HG03354 (cell line): ENCODE measurements at regions not wholly inside any gene's neighbourhood (a gene's known extent, or its start where the extent isn't known, plus 50 kb on each side); places are given as distances from the start of the nearest gene placed in this dataset.
A peak's percentile ranks its signal among the peaks of the same experiment; 100 is the strongest.

ENCODE experiments used
- ATAC-seq: cut with Tn5 transposase; IDR thresholded peaks from one replicate; pipeline ENCODE4 v1.9.1; 2021; ENCODE audit warnings: mild to moderate bottlenecking; ENCODE audit not compliant: unreplicated experiment, poor library complexity, severe bottlenecking

DNA sequence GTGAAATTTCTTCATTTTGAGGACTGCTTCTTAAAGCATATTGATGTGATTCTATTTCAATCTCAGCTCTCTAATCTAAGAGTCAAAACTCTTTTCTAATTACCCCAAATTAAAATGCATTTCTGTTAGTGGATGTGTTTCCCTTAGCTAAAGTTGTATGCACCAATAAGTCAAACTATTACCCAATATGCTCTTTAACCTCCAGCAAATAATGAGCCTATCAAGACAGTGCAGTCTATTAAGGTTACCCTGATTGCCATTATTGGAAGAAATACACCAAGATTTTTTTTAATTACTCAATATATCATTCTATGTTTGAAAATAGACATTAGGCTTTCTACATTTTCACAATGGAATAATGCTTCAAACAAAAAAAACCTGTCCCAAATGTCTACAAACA lies 310.0 kb downstream of the BTG1 start:
- no peak for ATAC-seq

DNA sequence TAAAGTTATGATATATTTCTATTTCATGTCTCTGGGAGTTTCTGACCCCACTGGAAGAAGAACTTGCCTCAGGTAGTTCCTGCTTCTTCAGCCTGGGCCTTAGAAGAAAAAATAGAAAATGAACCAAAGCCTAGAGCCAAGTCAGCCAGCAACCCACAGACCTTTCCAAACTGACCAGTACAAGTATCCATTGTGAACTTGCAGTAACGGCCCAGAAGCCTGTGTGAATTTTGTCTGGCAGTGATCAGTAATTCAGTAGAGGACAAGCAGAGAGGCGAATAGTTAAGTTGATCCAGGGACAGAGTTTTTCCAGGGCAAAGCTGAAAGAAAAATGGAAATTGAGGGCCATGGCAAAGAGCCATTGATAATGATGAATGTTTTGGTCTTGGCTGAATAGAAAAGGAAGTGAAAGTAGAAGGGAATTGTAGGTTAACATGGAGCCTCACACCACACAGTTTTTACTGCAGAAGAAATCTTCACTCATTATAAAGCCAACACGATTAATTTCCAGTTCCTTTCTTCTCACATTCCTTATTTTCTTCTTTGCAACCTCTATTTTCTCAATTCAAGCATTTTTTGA lies 311.8 kb downstream of the BTG1 start:
- ATAC-seq: no peak

DNA sequence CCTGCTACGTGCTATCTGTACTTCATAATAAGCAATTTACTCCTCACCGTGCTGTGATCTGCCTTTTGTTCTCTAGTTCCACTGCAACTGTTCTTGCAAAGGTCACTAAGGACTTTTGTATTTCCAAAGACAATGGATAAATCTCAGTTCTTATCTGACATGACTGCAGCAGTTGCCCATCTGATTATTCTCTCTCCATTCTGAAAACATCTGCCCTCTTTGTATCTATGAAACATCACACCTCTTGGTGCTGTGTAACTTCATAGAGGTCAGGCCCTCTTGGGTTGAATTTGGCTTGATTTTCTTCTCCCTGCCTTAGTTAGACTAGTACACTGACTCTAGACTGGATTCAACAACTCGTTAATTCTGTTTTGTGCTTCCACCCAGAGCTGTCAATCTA lies 319.6 kb downstream of the BTG1 start:
- no peak for ATAC-seq

DNA sequence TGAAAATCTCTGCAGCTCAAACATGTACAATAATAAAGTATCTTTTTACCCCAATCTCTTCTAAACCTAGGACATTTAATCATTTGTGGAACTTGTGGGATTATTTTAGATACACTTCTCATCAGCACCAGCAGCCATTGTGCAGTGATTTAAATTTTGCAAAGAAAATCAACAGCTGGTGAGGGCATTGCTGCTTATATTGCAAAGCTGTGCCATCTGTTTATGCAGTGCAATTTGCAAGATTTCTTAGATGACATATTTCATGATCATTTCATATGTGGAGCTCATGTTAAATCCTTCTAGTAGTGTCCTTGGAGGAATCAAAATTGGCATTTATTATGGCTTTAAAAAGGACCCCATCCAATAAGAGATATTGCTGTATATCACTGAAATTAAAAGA lies 320.7 kb downstream of the BTG1 start:
- no peak for ATAC-seq

DNA sequence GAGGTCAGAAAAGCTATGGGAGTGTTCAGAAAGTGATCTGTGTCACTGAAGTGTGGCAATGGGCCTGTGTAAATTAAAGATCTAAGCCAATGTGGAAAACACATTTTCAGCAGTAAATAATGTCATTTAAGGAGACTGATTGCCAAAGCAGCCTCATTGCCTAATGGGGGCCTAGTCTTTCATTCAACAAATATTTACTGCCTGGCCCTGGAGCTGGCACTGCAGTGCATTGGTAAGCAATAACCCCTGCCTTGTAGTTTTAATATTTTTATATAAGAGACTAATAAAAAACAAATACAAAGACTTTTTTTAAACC lies 326.6 kb downstream of the BTG1 start:
- no peak for ATAC-seq

DNA sequence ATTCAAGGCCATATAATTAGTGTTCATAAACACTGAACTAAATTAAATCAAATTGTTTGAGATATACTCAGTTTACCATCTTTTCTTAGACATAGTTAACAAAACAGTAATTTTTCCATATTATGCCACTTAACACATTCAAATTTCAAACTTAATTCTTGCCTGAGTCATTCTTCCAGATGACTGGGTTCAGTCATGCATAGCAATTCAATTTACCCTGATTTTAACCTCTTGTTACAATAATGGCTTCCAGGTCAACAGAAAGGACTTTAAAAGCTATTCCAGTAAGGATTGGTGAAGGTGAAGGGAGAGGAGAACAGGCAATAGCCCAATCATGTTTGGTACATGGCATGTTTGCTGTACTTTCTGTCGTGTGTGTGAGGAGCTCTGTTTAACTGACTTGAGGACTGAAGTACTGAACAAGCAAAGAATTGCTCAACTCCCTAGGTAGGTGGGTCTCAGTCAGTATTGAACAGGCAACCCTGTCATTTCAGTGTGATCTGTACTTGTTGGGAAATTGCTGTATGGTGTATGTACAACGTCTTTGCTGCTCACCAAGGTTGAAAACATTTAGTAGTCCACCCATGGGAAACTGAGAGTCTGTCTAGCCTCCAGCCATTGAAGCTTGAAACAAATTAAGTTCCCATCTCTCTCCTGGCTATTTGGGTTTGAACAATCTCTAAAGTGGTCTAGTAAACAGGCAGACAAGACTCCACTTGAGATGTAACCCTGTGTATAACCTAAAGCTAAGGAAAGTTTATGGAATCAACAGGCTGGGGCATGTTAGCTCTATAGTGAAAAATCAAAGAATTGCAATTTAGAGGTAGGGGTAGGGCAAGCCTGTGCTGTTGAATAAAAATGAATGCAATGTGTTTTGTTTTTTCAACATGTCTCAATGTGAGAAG lies 327.2 kb downstream of the BTG1 start:
- no peak for ATAC-seq

DNA sequence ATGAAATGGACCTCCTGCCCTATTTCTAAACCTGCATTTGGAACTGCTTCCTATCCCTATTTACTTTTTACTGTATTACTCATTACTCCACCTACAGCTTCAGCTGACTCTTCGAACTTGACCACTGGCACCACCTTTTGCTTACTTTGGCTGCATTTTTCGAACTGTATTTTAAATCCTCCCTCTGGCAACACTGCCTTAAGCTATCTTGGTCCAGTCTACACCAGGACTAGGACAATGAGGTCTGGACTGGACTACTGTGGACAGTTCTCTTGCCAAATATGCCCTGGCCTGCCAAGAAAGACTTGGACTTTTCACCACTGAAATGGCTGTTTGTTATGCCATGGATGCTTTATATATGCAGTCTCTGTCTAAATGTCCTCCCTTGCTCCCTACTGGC lies 328.1 kb downstream of the BTG1 start:
- no peak for ATAC-seq

DNA sequence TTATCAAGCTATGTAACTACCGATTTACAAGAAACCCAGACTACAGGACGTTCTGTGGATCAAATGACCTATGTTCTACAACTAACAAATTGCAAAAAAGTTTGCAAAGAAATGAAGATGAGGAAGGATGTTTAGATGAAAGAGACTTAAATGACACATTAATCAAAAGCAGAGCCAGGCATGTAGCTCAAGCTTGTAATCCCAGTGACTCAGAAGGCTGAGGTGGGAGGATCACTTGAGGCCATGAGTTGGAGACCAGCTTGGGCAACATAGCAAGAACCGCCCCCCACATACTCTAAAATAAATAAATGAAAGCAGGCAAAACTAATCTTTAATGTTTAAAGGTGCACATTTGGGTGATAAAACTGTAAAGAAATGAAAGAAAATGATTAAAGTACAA lies 331.9 kb downstream of the BTG1 start:
- ATAC-seq: no peak

DNA sequence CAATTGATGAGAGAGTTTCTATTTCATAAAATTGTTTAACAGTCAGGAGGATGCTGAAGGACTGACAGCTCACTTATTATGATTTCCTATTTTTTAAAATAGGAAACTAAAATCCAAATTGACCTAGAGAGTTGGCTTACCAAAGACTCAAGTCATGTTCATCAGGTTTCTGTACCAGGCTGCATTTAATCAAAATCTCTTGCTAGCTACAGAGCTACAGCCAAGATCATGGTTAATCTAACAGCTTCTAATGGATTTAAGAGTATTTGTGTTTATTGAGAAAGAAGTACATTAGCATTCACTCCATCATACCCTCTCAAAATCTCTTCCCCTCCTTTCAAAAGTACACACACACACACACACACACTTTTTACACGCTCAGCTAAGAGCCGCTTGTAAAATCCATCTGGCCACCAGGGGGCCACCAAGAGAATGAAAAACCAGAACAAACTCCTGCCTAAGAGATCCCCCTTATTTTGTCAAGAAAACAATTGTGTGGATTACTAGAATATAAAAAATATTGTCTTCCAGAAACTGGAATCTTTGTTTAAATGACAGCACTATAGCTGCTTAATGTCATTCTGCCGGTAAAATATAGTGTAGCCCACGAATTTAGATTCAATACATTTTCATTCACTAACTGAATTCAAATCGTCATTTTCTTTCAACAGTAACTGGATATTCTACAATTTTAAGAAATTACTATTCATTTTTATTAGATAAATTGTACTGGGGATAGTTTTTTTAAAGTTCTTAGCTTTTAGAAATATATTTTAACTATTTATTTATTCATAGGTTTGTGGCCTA lies 334.0 kb downstream of the BTG1 start:
- ATAC-seq: peak; percentile 87

DNA sequence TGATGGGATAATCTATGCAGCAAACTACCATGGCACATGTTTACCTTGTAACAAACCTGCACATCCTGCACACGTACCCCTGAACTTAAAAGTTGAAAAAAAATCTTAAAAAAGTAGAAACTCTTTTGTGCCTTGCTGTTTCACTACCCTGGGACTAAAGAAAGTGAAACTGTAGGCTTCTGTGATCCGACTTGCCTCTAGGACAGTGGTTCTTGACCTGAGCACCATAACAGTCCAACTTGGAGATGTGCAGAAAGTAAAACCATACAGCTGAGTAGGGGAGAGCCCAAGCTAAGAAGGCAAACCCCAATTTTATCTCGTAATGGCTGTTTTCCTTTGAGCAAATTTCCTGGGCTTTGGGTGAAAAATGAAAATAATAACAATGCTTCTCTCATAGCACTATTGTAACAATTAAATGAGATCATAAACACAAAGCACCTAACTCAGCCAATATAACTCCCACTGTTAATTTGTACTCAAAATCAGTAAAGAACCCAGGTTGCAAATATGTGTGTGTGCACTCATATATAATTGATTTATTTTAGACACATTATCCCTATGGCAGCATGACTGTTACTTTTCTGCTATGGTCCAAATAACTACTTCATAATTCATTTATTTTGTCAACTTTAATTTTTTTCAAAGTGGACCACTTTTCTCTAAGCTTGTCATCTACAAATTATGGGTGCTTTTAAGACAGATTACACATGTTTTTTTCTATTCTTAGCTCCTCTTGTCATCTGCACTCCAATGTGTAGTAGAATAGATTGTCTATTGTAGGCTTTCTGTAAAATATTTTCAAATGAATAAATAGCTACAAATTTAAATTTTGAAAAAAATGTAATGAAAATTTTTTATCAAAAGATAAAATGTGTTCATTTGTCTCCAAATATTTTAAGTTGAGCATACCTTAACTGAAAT lies 334.9 kb downstream of the BTG1 start:
- no peak for ATAC-seq

DNA sequence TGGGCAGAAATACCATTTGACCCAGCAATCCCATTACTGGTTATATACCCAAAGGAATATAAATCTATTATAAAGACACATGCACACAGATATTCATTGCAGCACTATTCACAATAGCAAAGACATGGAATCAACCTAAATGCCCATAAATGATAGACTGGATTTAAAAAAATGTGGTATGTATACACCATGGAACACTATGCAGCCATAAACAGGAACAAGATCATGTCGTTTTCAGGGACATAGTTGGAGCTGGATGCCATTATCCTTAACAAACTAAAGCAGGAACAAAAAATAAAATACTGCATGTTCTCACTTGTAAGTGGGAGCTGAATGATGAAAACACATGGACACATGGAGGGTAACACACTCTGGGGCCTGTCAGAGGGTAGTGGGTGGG lies 335.6 kb downstream of the BTG1 start:
- no peak for ATAC-seq

DNA sequence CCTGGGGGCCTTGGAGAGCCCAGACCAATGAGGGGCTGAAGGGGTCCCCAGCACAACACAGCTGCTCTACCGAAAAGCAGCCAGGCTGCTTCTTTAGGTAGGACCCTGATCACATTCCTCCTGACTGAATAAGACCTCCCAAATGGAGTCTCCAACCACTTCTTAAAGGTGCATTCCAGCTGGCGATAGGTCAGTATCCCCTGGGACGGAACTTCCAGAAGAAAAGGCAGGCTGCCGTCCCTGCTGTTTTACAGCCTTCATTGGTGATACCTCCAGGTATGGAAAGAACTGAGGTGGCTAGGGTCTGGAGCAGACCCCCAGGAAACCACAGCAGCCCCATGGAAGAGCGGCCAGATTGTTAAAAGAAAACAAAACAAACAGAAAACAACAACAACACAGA lies 340.6 kb downstream of the BTG1 start:
- no peak for ATAC-seq

DNA sequence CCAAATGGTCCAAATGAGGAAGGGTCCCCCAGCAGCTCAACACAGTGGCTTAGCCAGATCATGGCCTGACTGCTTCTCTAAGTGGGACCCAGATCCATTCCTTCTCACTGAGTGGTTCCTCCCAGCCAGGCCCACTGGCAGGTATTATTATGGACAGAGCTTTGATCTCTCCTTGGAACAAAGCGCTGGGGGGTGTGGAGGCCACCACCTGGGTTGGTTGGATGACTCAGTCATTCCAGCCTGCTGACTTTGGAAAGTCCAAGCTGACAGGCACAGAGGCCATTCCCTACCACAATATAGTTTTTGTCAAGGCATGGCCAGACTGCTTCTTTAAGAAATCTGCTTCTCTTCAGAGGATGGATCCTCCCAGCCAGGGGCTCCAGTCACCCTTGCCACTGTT lies 341.1 kb downstream of the BTG1 start:
- no peak for ATAC-seq

DNA sequence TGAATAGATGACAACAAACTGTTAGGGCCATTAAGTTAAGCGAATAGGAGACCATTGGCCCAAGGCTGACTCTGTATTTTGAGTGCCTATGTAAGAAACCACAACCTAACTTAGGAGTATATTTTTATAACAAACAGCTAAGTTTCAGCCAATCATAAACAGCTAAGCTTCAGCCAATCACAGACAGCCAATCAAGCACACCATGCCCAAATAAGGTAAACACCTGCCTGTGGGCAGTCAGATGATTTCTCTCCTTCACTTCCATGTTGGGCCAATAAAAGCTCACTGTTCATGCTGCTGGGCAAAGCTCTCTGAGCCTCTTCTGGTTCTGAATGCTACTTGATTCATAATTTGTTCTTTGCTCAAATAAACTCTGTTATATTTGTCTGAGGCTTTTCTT lies 344.6 kb downstream of the BTG1 start:
- no peak for ATAC-seq

DNA sequence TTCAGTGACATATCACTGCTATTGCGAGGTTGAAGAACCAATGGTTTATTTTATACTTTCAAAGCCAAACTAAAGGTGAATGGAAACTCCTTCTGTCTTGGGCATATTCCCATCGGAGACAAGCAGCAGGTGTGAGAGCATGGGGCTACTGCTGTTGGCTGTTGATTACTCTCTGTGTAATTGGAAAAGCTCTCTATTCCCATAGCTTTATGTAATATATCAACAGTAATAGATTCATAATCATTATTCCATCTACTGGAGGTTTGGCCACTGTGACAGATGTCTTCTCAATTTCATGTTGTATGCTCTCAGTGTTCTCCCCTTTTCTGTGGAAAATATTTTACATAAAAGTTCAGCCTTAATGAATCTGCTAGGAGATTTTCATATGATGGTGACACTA lies 352.0 kb downstream of the BTG1 start:
- no peak for ATAC-seq

DNA sequence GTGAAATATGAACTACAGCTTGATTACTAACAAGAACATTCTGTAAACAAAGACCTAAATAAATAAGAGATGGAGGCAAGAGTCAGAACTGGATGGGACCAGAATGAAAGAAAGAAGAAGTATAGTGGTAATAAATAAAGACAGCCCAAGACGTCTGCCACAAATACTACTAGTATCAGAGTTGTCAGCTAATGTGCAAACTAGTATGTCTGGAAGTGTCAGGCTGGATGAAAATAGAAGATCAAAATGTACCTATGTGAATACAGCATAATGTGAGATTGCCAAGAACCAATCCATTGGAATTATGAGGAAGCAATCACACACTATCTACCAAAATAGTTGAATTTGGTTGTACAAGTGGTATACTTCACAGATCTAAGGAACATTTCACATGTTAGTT lies 353.0 kb downstream of the BTG1 start:
- no peak for ATAC-seq

DNA sequence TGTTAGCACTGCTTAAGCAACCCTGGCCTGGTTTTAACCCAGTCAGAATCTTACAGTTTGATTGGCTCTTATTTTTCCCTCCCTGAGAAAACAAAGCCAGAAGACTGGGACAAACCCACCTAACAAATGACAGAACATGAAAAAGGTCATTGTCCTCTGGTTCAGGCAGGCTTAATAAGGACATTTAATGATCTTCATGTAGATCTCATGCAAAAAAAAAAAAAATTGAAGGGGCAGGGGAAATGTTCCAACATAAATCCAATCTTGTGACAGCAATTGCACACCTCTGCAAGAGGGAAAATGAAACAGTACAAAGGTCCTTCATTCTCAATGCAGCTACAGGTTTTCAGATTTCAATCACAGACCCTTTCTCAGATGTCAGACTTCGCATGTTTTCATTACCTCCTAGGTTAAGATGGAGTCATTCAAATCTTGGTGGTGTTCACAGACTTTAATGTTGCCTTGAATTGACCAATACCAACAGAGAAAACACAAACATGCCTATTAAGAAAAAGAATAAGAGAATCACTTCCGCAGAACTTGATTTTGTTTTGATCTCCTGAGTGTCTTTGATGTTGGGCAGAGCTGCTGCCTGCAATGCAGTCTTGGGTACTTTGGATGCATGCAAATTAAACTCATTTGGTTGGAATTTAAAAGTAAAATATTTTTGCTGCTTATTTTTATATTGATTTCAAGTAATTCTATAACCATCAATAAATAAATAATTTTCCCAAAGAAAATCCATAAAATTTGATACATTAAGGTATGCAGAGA lies 359.0 kb downstream of the BTG1 start:
- no peak for ATAC-seq

DNA sequence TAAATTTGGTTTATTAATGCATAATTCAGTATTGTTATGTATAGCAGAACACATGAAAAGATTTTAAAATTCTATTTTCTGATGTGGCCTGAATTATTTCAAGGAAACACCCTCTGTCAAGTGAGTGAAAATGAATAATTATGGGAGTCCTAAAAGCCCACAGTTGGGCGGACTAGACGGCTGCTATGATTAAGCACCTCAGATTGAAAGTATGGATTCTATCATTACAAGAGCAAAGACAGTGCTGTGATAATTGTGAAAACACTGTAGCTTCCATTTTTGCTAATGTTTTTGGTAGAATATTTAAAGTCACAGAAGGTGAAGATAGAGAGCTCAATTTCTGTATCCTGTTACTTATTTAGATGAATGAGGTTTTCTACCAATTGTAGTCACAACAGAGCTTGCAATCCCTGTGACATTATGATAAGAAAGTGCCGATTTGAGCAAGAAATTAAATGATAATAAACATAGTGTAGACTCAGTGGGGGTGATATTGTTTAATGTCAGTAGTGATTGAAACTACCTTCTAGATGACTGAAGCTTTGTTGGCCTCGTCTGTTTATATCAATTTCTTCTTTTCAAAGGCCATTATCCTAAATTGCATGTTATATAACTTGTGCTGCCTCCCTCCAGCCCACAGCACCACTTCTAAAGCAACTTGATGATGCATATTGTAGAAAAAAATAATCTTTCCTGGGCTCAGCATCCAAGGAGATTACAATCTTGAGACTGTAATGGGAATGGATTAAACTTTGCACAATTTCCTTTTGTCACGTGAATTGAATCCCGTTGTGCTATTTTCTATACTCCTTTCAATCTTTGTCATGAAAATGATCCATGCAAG lies 359.8 kb downstream of the BTG1 start:
- ATAC-seq: no peak
